Stromal cell of bone marrow (primary cell): ENCODE measurements at regions not wholly inside any gene's neighbourhood (a gene's known extent, or its start where the extent isn't known, plus 50 kb on each side); places are given as distances from the start of the nearest gene placed in this dataset.
"Not testable (repeated sequence)": the region's sequence is repeated elsewhere in the genome, so short reads cannot be mapped to it uniquely, and the experiment has no call there.

Experiments used
- DNase-seq: peaks from one replicate; pipeline ENCODE4 v3.0.0-alpha.2; 2012; ENCODE audit warnings: low read depth

DNA sequence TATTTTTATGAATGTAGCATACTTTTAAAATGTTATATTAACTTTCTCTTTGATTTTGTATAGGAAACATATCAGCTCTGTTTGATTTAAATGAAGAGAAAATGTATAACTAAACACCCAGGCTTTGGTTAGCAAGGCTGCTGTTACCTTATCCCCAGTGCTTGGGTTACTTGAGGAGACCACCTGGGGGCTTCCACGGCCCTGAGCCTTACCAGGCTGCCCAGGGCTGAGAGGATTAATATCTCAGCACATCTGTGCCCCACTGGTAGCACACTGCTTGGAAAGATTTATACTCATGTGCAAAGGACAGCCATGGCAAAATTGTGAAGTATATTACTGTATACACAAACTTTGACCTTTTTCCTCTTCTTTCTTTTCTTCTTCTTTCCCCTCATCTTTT is 752.9 kb downstream of the RAPGEF2 start:
- no peak for DNase-seq

- DNase-seq, result no peak
Measured at GRCh38 chr4:159856451-159856850, 753.6 kb downstream of the RAPGEF2 start.

DNA sequence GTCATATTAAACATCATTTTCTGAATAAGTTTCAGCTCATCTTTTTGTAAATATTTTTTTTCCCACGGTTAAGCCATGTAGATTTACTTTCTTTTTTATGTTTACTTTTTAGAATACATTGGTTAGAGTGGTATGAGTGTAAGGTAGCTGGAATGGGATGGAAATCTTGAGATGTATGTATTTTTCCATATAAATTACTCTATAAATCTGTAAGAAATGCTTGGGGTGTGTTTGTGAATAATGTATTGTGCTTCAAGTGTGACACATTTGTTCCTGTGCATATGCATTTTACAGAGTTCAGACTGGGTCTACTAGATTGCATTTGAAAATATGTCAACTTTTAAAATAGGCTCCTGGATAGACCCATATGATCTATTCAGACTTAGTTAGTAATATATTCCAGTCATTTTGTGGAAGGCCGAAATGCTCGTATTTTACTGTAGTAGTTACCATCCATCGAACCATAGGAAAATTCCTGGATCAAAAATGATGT is 756.8 kb downstream of the RAPGEF2 start:
- no peak for DNase-seq

DNA sequence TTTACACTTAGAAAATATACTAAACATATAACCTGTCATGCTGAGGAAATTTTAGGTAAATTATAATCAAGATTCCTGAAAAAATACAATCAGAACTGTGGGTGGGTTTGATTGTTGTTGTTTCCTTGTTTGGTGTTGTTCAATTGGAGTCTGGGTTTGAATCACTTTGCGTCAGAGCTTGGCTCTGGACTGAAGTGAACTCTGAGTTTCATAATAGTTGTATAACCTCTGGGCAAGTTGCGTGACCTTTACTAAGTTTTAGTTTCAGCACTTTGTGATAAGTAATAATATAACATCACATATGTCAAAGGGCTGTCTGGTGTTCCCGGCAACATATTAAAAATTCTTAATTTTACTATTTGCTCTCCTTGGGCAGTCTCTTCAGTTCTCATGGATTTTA is 758.1 kb downstream of the RAPGEF2 start:
- no peak for DNase-seq

DNA sequence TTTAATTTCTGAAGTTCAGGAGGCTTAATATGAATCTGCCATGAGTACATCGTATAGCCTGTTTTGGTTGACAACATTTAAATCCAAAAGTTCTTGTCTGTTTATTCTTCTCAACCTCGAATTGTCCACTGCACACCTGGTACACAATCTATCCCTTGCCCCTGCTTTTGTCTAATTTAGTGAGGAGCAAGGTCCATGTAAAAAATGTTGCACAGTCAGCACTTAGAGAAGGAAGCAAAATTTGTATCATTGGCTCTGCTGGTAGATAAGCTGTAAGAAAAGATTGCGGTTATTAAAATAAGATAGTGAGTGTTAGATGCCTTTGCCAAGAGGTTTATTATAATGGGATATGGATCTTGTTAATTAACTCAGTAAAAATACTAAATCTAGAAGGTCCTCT is 761.5 kb downstream of the RAPGEF2 start:
- no peak for DNase-seq

DNA sequence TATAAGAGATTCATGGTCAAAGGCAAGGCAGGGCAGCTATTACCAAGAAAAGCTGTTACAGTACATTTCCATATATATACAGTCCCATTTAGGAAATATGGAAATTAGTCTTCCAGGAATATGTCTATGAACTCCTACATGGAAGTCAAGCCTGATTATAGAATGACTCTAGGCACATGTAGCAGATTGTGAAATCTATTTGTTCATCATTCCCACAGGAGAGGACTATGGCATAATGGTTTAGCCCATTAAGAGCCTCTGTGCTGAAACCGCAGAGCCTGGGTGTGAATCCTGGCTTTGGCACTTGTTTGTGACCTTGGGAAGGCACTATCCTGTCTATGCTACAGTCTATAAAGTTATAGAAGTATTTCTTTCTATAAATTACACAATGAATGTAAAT is 764.8 kb downstream of the RAPGEF2 start:
- no peak for DNase-seq

DNA sequence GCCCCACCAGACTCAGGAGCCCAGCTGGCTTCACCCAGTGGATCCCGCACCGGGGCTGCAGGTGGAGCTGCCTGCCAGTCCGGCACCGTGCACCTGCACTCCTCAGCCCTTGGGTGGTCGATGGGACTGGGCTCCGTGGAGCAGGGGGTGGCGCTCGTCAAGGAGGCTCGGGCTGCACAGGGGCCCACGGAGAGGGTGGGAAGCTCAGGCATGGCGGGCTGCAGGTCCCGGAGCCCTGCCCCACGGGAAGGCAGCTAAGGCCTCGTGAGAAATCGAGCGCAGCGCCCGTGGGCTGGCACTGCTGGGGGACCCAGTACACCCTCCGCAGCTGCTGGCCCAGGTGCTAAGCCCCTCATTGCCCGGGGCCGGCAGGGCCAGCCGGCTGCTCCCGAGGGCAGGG is 766.1 kb downstream of the RAPGEF2 start:
- not testable (repeated sequence) for DNase-seq

DNA sequence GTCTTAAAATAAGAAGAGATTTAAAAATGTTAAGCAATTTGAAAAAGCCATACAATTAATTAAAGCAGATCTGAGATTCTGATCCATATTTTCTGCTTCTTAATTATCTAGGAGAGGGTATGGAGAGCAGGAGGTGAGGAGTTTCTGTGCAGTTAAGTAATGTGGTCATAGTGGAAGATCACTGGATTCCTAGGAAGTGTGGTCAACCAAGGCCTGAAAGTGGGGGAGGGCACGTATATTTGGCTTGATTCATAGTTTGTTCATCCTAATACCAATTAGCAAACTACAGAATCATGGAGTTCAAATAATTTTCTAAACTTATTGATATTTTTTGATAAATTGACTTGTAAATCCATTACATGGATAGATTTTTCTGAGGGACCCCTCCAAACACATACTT is 768.3 kb downstream of the RAPGEF2 start:
- DNase-seq, result no peak

- no peak for DNase-seq
Measured at GRCh38 chr4:159881158-159881557, 778.3 kb downstream of the RAPGEF2 start.

DNA sequence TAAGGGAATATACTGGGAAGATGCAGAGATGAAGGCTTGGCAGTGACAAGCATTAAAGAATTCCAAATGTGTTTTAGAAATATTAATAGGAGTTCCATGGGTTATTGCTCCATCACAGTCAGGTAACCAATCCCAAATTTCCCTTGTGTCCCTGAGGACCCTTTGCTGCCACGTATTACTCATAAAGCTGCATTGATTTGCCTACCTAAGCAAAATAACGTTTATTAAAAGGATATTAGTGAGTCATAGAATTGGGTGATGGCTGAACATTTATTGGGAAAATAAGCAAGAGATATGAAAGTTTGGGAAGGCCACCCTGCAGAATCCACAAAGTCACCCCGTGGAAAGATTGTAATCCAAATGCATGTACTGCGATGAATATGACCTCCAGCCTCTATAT is 782.1 kb downstream of the RAPGEF2 start:
- DNase-seq, result no peak

DNA sequence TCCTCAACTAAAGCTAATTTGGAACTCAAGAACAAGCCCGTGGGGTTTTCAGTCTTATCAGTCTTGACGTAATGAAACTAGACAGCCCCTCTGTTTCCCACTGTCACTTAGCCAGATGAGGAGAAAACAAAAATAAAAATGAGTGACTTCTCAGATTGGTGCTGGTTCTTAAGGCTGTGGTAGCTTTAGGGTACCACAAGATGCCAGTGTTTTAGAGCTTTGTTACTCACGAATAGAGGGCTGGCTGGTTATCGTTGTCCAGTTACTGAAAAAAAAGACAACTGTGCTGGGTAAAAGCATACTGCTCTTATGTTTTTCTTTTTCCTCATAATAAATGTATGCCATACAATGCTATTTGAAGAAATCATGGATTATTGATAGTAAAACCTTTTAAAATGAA is 796.7 kb downstream of the RAPGEF2 start:
- no peak for DNase-seq

GRCh38 chr4:159900562-159900961 is 797.7 kb downstream of the RAPGEF2 start:
- DNase-seq, result no peak

DNA sequence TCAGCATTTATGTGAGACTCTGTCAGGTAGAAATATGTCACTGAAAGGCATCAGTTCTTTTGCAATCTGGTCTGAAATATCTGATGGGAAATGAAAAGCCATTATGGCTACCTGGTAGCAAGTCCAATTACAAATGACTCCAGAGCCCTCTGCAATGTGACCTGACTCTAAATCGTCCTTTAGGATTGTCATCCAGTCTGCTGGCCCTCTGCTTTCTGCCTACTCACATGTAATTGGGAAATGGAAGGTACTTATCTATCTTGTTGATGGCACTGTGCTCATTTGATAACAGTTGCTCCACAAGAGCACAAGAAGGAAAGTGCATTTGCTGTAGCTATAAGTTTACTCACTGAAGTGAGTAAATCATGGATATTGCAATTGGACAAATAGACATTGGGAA is 799.8 kb downstream of the RAPGEF2 start:
- no peak for DNase-seq

DNA sequence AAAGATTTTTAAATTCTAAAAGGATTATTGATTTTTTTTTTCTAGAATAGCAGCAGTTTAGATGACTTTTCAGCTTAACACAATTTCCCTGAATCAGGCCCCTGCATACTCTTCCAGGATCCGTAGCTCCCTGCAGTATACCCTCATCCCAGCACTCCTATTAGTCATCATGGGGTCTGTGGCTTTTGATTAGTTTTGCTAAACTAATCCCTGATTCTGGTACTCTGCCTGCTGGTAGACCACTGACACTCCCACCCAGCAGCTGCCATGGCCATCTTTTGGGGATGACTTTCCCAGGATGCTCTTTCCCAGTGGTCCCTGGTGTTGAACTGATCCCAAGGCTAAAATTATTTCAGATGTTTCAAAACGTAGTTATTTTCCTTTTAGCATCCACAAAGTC is 802.0 kb downstream of the RAPGEF2 start:
- DNase-seq, result no peak

DNA sequence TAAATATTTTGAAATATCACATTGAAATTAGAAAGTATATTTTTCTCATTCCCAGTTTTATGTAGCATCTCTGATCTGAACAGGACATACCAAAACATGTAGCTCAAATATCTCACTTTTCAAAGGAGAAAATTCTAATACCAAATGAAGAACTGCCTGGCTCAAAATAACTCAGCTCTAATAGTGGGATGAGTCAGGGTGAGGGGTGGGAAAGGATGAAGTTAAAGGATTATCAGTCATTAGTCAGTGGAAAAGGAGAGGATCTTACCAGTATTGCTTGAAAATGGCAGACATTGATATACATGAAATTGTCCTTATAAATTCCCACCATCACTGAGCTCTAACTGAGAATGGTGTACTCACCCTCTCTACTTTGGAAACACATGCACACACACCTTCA is 803.2 kb downstream of the RAPGEF2 start:
- DNase-seq, result no peak

GRCh38 chr4:159906517-159906916 is 803.6 kb downstream of the RAPGEF2 start:
- DNase-seq, result no peak

DNA sequence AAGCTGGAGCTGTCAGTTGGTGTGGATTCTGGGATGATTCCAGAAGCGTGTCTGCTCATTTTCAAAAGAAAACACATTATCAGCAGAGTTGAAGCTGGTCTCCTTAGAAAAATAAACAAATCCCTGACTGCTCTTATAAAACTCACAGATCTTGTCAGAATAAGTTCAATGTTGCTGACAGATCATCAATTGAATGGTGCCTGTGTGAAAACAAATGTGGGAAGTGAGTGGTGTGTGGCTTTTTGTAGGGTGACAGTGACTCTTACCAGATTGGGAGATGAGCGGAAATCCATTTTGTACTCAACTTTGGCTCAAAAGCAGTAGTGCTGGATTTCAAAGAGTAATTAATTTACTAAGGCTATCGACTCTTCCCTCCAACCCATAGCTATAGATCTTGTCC is 807.8 kb downstream of the RAPGEF2 start:
- no peak for DNase-seq

GRCh38 chr4:159922119-159922518 is 819.2 kb downstream of the RAPGEF2 start:
- DNase-seq, result no peak

GRCh38 chr4:159925770-159926169 is 822.9 kb downstream of the RAPGEF2 start:
- DNase-seq, result no peak

- DNase-seq, result peak; percentile 17
Measured at GRCh38 chr4:159926871-159927270, 824.0 kb downstream of the RAPGEF2 start.

DNA sequence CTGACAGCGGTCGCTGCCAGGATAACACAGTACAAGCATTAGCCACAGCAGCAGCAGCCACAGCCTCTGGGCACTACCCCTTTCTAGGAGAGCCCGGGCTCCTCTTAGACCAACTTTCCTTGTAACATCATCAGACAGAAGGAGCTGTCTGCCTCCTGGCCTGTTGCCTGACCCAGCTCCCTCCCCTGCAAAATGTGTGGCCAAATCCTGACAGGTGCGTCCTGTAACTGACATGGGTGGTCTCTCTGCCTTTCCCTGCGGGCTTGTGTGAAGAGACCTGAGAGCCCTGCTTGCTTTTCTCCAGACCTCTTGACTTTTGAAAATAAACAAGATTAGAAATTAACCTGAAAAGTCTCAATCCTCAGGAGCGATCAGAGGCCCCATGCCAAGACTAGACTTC is 824.9 kb downstream of the RAPGEF2 start:
- no peak for DNase-seq

- not testable (repeated sequence) for DNase-seq
Measured at GRCh38 chr4:159934602-159935001, 831.7 kb downstream of the RAPGEF2 start.

GRCh38 chr4:159937595-159937994 is 834.7 kb downstream of the RAPGEF2 start:
- DNase-seq, result no peak

- not testable (repeated sequence) for DNase-seq
Measured at GRCh38 chr4:159939681-159940080, 836.8 kb downstream of the RAPGEF2 start.

- DNase-seq, result no peak
Measured at GRCh38 chr4:159941076-159941475, 838.2 kb downstream of the RAPGEF2 start.
